ENCODE measurements at regions not wholly inside any gene's neighbourhood (a gene's known extent, or its start where the extent isn't known, plus 50 kb on each side); places are given as distances from the start of the nearest gene placed in this dataset.

DNA sequence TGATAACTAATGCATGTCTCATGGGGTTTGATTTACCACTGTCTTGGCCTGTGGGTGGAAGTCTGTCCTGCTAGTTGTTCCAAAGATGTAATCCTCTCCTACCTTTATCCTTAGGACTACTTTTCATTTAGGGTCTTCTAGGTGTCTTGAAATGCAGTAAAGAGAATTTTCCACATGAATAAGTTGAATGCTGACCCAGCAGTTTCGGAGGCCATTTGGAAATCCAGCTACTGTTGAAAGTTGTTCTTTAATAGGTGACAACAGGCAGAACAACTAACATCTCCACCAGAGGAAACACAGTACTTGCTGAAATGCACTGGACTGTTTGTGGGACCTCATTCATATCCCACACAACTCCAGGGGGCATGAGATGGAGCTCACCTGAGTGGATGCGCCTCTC lies 478.1 kb downstream of the BTBD3 start:
- DNase-seq (ENCODE audit: extremely low read depth in 1 of 11, low read depth in 9 of 11, low spot score in 4 of 11): no peak

DNA sequence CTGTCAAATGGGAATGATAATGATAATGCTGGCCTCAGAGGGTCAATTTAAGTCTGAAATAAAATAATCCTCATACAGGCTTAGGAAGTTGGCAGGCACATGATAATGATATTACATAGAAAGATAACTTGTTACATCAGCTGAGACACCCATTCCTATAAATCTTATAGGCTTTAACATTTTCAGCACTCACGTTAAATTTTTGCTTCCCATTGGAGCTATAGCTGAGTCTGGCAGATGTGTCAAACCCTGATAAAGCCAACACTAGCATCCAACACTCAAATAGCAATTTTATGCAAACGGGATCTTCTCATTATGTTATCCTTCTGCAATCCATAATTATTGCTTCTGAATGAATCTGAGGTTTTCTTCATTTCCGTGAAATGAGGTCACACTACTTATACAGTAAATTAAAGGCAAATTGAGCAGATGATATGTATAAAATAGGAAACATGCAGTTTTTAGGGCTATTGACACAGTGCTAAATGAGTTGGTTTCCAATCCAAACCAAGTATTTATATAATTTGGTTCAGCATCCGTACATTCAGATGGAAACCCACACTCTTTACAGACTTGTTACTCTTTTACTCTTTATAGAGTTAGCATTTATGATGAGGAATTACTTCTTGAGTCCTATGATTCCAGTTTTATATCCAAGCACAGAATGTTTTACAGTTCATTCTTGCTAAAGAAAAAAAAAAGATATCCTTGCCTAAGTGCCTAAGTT lies 481.6 kb downstream of the BTBD3 start:
- no peak for DNase-seq (ENCODE audit: extremely low read depth in 1 of 11, low read depth in 9 of 11, low spot score in 4 of 11)

DNA sequence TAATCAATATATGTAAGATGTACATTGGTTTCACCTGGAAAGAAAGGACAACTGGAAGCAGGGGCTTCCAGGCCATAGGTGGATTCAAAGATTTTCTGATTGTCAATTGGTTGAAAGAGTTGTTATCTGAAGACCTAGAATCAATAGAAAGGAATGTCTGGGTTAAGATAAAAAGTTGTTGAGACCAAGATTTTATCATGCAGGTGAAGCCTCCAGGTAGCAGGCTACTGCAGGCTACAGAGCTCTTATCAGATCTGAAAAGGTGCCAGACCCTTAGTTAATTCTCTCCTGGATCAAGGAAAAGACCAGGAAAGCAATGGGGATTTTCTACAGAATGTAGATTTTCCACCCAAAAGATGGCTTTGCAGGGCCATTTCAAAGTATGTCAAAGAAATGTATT lies 487.2 kb downstream of the BTBD3 start:
- no peak for DNase-seq (ENCODE audit: extremely low read depth in 1 of 11, low read depth in 9 of 11, low spot score in 4 of 11)

DNA sequence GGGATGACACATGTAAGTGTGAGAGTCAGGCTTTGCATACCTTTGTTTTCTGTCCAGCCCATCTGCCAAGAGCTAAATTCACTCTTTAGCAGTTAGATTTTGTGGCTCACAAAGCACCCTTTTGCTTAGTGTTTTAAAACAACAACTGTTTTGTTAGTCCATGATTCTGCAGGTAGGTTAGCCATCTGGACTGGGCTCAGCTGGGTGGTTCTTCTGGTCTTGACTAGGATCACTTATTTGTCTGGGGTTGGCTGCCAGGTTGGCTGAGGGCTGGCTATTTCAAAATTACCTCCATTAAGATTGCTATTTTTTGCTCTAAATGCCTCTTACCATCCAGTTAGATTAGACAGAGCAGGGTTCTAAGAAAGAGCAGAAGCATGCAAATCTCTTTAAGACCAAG lies 489.3 kb downstream of the BTBD3 start:
- DNase-seq (ENCODE audit: extremely low read depth in 1 of 11, low read depth in 9 of 11, low spot score in 4 of 11): no peak

DNA sequence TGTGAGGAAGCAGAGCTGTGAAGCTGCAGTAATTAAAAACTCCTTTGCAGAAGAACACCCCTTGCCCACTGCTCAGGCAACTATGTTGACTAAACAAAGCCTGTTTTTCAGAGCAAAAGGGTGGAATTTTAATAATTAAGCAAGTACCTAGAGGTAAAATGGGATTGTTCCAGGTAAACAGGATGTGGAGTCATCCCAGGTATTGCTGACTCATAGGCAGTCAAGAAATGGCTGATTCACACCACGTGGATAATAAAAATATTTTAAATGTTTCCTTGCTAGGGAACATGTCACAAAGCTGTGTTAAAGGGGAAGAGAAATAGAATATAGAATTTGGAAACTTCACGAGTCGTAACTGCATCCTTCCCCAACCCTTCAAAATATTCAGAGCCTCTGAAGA lies 491.8 kb downstream of the BTBD3 start:
- DNase-seq (ENCODE audit: extremely low read depth in 1 of 11, low read depth in 9 of 11, low spot score in 4 of 11): no peak

DNA sequence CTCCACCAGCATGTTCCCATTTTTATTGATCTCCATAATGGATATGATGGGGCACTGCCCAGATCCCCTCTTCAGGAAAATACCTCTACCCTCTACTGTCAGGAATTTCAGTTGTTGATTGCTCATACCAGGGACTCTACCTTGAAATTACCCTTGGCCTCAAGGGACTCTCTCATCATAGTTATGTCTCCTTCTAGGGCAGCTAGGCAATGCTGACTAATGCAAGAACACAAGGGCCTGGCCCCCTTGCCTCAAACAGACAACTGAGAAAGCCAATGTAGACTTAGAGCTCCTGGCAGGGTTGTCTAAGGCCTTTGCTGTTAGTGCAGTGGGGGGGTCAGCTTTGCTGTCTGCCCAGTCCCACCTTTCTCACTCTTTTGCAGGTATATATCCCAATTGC lies 493.1 kb downstream of the BTBD3 start:
- no peak for DNase-seq (ENCODE audit: extremely low read depth in 1 of 11, low read depth in 9 of 11, low spot score in 4 of 11)

DNA sequence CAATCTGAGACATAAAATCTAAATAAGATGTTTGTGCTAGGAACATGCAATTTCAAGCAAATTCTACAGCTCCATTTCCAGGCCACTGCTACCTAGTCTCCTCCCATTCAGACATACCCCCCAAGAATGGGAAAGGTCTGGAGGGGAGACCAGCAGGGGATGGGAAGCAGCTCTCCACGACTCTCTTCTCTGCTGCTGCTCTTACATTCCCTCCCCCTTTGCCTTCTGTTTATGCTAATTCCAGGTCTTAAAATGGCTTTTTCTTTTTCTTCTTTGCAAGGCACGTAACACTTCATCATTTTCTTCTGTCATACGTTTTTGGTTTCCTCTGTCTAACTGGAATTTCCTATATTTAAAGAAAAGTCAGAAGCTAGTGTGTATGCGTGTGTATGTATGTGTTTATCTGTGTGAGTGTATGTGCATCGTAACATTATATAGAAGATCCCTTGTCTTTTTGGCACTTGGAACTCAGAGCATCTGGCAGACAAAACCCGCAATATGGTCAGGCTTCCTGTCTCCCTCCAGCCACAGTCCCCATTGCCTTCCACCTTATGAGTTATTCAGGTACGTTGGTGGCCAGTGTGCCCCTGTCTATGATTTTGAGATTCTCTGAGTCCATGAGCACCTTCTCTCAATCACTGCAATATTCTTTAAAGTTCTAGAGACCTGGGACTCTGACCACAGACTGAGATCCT lies 493.7 kb downstream of the BTBD3 start:
- no peak for DNase-seq (ENCODE audit: extremely low read depth in 1 of 11, low read depth in 9 of 11, low spot score in 4 of 11)

DNA sequence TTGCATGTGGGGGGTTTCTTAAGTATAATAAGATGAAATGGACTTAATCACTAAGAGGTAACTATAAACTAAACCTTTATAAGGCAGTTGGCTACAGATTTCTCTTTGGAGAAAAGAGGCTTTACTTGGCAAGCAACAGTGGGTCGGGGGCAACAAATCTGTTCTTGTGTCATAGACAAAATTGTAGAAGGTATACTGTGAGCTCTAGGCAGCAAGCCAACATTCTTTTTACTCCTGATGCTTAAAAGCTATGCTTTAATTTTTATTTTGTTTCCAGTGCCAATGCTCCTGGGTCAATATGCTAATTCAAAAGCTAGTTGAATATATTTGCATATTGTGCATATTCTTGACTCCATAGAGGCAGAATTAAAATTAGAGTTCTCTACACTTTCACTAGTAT lies 495.4 kb downstream of the BTBD3 start:
- no peak for DNase-seq (ENCODE audit: extremely low read depth in 1 of 11, low read depth in 9 of 11, low spot score in 4 of 11)

DNA sequence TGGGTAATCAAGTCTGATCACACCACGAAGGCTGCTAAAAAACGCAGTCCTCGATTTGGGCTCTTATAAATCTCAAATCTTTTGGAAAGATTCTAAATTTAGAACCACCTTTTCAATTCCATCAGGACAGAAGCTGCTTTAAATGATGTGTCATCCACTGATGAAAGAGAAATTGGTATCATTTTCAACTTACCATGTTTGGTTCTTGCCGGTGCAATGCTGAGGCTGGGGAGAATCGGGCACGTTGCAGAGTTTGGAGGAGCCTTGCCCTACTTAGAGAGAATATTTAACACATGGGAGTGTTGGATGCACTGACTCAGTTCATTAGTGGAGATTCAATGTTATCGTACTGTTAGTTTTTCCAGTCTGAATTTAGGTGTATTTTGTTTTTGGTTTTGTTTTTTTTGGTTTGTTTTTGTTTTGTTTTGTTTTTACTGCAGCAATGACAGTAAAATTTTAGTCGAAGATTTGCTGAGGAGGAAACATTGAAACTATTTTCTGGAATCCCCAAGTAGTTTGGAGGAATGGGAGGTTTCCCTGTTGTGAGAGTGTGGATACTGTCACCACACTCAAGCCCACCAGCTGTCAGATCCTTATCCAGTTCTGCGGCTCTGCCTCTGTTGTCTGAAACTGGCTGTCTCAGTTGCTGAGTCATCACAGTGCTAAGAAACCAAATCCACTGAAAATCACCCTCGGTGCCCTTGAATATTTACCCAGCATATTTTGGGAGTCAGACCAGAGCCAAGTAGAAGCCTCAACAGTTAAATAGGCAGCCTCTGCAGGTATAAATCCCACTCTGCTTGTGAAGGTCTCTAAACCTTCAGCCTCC lies 497.0 kb downstream of the BTBD3 start:
- peak in 2 of 11 donors; percentile 4 to 5 for DNase-seq (ENCODE audit: extremely low read depth in 1 of 11, low read depth in 9 of 11, low spot score in 4 of 11)

DNA sequence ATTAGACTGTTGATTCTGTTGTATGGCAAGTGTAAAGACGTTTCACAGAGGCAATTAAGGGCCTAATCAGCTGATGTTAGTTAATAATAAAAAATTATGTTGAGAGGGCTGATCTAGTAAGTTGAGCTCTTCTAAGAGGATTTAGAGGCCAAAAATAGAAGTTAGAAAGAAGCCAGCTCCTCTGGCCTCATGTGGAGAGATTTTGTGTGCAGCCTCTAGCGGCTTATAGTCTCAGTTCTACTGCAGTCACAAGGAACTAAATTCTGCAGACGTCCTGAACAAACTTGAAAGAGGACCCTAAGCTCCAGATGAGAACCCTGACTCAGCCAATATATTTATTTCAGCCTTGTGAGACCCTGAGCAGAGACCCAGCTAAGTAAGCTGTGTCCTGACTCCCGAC lies 498.6 kb downstream of the BTBD3 start:
- no peak for DNase-seq (ENCODE audit: extremely low read depth in 1 of 11, low read depth in 9 of 11, low spot score in 4 of 11)

DNA sequence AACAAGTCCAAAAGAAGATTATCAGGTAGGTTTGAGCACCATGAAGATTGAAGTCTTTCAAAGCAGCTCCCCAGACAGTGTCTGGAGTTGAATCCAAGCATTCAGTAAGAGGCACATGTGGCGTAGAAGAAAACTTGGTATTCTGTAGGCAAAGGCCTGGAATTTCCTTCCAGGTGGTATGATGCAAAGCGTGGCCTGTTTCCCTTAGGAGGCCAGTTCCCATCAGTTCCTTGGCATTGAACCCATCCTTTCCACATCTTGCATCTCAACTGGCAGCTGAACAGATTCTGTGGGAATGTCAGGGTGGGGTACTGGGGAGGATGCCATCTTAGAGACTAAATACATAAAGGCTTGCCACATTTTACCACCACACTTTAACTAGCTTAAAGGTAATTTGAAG lies 516.0 kb downstream of the BTBD3 start:
- DNase-seq (ENCODE audit: extremely low read depth in 1 of 11, low read depth in 9 of 11, low spot score in 4 of 11): no peak

DNA sequence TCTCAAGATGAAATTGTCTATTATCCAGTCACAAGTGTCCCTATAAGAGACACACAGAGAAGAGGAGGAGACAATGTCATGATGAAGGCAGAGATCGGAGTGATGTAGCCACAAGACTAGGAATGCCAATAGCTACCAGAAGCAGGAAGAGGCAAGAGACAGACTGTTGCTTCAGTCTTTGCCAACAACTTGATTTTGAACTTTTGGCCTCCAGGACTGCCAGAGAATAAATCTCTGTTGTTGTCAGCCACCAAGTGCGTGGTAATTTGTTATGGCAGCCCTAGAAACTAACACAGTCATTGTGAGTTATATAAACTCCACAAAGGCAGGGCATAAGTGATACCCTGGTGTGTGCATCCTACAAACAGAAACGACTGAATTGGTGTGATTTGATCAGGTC lies 517.0 kb downstream of the BTBD3 start:
- no peak for DNase-seq (ENCODE audit: extremely low read depth in 1 of 11, low read depth in 9 of 11, low spot score in 4 of 11)

DNA sequence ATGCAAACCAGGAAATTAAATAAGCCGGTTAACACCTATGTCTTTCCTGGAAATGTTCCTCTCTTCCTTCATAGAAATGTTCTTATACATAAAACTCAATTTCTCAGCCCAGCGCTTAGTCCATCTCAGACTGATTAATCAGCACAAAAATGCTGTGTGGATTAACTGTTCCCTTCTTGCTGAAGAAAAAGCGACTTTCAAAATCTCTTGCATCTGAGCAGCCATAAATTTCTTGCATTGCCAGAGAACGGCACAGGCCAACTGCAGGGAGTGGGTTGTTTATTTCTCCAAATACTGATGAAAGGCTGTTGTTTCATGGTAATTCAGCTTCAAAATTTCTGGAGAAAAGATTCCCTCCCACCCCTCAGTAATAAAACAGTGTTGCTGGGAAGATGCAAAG lies 517.6 kb downstream of the BTBD3 start:
- DNase-seq (ENCODE audit: extremely low read depth in 1 of 11, low read depth in 9 of 11, low spot score in 4 of 11): no peak

DNA sequence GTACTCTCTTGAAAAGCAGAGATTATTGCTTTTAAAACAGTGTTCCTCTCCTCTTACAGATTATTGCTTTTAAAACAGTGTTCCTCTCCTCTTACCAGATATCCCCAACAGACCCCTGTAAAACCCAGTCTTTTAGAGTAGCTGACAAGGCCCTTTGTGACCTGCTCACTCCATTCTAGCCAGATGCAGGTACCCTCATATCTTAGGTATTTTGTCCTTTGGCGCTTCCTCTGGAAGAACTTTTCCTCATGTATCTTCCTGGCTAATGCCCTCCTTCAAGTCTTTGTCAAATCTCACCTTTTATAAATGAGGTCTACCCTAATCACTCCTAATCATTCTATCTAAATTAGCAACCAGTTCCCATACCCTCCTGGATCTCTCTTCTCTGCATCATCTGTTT lies 536.0 kb downstream of the BTBD3 start:
- DNase-seq (ENCODE audit: extremely low read depth in 1 of 11, low read depth in 9 of 11, low spot score in 4 of 11): no peak

DNA sequence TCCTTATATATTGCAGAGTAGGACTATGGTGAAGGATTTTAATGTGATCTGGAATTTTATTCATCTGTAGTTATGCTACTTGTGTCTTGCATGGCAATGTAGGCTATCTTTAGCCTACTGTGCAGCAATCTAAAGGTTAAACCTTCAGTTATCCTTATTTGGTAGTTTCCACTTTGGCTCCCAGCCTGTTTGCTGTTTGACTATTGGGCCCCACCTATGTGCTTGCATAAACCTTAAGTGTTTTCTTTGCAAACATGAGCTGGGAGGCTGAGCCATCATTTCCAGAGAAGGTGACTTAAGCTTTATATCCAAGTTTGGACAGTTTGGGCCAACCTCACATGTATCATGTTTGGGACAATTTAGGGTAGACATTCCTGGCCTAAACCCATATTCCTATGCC lies 537.5 kb downstream of the BTBD3 start:
- no peak for DNase-seq (ENCODE audit: extremely low read depth in 1 of 11, low read depth in 9 of 11, low spot score in 4 of 11)

DNA sequence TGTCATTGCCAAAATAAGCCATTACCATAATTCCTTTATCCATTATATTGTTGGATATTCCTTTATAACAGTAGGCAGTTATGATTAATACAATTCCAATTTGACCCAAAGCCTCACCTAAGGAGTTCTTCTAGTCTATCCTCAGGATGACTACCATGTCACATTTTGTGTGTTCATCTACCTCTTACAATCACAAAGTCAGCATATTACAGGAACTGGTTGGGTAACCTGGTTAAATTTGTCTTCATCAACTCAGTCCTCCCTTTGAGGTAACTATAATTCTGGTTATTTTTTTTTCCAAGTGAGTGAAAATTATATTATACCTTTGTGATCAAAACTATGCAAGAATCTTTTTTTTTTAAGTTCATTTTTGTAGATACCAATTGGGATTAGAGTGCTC lies 540.5 kb downstream of the BTBD3 start:
- DNase-seq (ENCODE audit: extremely low read depth in 1 of 11, low read depth in 9 of 11, low spot score in 4 of 11): no peak

DNA sequence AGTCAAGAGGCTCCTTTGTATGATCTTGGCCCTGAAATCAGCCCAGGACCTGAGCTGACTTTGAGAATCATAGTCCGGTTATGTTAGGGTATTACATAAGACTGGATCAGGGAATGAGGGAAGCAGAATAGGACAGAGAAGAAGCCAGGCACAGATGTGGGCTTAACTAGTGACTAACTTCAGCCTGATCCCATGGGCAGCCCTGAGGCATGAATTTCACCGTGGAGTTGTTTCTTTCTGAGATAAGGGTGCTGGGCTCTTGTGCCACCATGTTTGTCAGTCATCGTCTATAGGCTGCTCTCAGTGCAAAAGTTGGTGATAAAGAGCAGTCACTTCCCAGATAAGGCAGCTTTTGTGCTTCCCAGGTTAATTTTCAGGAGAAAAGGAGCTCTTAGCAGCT lies 544.7 kb upstream of the SPTLC3 start:
- DNase-seq (ENCODE audit: extremely low read depth in 1 of 11, low read depth in 9 of 11, low spot score in 4 of 11): no peak

DNA sequence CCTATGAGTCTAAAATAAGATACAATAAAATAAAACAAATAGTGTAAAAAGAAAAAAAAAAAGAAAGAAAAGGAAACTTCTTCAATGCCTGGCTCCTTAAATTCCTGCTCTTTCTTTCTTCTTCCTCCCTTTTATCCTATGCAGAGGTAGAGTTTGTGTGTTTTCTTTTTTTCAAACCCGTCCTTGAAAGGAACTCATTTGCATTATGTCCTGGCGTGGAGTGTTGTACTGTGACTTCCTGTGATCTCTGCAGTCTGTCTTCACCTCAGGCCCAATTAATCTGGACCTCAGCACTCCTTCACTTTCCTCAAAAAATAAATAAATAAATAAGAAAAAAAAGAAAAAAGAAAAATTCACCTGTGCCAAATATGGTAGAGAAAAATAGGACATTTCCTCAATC lies 541.9 kb upstream of the SPTLC3 start:
- DNase-seq (ENCODE audit: extremely low read depth in 1 of 11, low read depth in 9 of 11, low spot score in 4 of 11): no peak

DNA sequence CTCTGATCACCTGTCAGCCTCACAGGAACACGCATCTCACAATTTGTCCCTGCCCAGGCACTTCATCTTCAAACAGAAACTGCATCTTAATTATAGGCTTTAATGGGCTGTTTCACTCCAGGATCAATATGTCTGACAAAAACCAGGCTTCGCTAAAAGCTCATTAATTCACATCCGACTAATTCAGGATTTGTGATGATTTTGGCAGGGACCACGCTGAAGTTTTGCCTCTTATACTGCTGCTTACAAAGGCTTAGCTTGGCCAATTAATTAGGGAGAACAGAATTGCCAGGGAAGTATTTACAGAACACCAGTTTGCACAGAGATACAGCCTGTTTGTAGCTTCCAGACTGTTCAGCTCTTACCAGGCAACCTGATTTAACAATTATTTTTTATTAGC lies 541.0 kb upstream of the SPTLC3 start:
- no peak for DNase-seq (ENCODE audit: extremely low read depth in 1 of 11, low read depth in 9 of 11, low spot score in 4 of 11)

DNA sequence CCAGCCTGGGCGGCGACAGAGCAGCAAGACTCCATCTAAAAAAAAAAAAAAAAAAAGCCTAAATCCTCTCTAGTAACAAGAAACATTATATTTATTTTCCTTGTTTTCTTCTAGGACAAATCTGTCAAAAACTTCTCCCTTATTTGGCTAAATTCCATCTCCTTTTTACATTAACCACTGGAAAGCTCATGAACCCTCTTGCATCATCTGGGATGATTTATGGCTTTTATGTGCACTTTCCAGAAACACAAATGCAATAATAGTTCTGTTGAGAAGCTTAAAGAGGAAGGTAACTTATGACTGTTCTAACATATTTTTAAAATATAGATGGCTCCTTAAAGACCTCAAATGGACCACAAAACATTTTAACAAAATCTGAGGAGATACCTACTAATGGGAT lies 526.1 kb upstream of the SPTLC3 start:
- peak in 3 of 11 donors; percentile 1 to 5 (median 3) for DNase-seq (ENCODE audit: extremely low read depth in 1 of 11, low read depth in 9 of 11, low spot score in 4 of 11)
